ENCODE measurements at regions not wholly inside any gene's neighbourhood (a gene's known extent, or its start where the extent isn't known, plus 50 kb on each side); places are given as distances from the start of the nearest gene placed in this dataset.

- H3K4me1 Mint-ChIP-seq (ENCODE audit: unreplicated experiment): no peaks in the 10 kb centered on the region
- no peaks in the 10 kb centered on the region for H3K36me3 Mint-ChIP-seq
- H3K4me3 Mint-ChIP-seq: no peak overlapping the region
- no peaks in the 10 kb centered on the region for H3K9me3 Mint-ChIP-seq
- TF ChIP-seq CTCF (conservative IDR thresholded peaks at IDR 0.05): no peak
- H3K27me3 Mint-ChIP-seq: peaks cover 10% of the 10 kb centered on the region
- no peak overlapping the region for H3K27ac Mint-ChIP-seq
- no peak for DNase-seq (ENCODE audit: extremely low spot score, unreplicated experiment)
Observed at GRCh38 chr10:62895063-62895462, 78.9 kb upstream of the EGR2 start.

- Mint-ChIP-seq H3K4me1 (ENCODE audit: unreplicated experiment) (no peaks in the 10 kb centered on the region), H3K36me3 (no peaks in the 10 kb centered on the region), H3K27me3 (peaks cover 7% of the 10 kb centered on the region), H3K4me3 (no peak overlapping the region), H3K27ac (no peak overlapping the region), H3K9me3 (no peaks in the 10 kb centered on the region)
- TF ChIP-seq CTCF (conservative IDR thresholded peaks at IDR 0.05): no peak
- no peak for DNase-seq (ENCODE audit: extremely low spot score, unreplicated experiment)
Observed at GRCh38 chr10:62894156-62894555, 78.0 kb upstream of the EGR2 start.

- peaks cover 7% of the 10 kb centered on the region for H3K27me3 Mint-ChIP-seq
- no peaks in the 10 kb centered on the region for H3K9me3 Mint-ChIP-seq
- H3K4me3 Mint-ChIP-seq: no peak overlapping the region
- no peaks in the 10 kb centered on the region for H3K4me1 Mint-ChIP-seq (ENCODE audit: unreplicated experiment)
- H3K36me3 Mint-ChIP-seq: no peaks in the 10 kb centered on the region
- no peak for DNase-seq (ENCODE audit: extremely low spot score, unreplicated experiment)
- TF ChIP-seq CTCF (conservative IDR thresholded peaks at IDR 0.05): no peak
- no peak overlapping the region for H3K27ac Mint-ChIP-seq
Observed at GRCh38 chr10:62893036-62893435, 76.9 kb upstream of the EGR2 start.

GRCh38 chr10:62890395-62890794, 74.2 kb upstream of the EGR2 start:
- no peak for TF ChIP-seq CTCF (conservative IDR thresholded peaks at IDR 0.05)
- Mint-ChIP-seq H3K9me3 (no peaks in the 10 kb centered on the region), H3K27me3 (peaks cover 13% of the 10 kb centered on the region), H3K4me1 (ENCODE audit: unreplicated experiment) (peaks cover 7% of the 10 kb centered on the region), H3K36me3 (no peaks in the 10 kb centered on the region), H3K4me3 (no peak overlapping the region), H3K27ac (no peak overlapping the region)
- no peak for DNase-seq (ENCODE audit: extremely low spot score, unreplicated experiment)

- no peak for DNase-seq (ENCODE audit: extremely low spot score, unreplicated experiment)
- Mint-ChIP-seq H3K9me3 (no peaks in the 10 kb centered on the region), H3K4me1 (ENCODE audit: unreplicated experiment) (peaks cover 7% of the 10 kb centered on the region), H3K27me3 (peaks cover 25% of the 10 kb centered on the region), H3K36me3 (no peaks in the 10 kb centered on the region), H3K4me3 (no peak overlapping the region), H3K27ac (no peak overlapping the region)
- TF ChIP-seq CTCF (conservative IDR thresholded peaks at IDR 0.05): no peak
Observed at GRCh38 chr10:62887642-62888041, 71.5 kb upstream of the EGR2 start.

Data from type B pancreatic cell (in vitro differentiated cells).